Fibroblast of lung (primary cell): ENCODE measurements at regions not wholly inside any gene's neighbourhood (a gene's known extent, or its start where the extent isn't known, plus 50 kb on each side); places are given as distances from the start of the nearest gene placed in this dataset.
A peak's percentile ranks its signal among the peaks of the same experiment; 100 is the strongest.

ENCODE experiments used
- DNase-seq, 2 donors: peaks; one replicate each; pipeline versions ENCODE4 v3.0.0 to v3.0.0-alpha.2; 2010; ENCODE audit warnings: low read depth in 2 of 2
- H2AFZ ChIP-seq: 2 replicates; pipeline ENCODE4 v1.5.1; 2012; ENCODE audit warnings: low read length, control low read depth, inconsistent platforms
- H3K27ac ChIP-seq: 2 replicates; pipeline ENCODE4 v1.5.1; 2011; ENCODE audit warnings: low read length, control low read depth; ENCODE audit not compliant: insufficient read depth
- H3K27me3 ChIP-seq: 2 replicates; pipeline ENCODE4 v1.5.1; 2011; ENCODE audit warnings: mild to moderate bottlenecking, low read length; ENCODE audit not compliant: control insufficient read depth, insufficient read depth
- H3K36me3 ChIP-seq: 2 replicates; pipeline ENCODE4 v1.5.1; 2011; ENCODE audit warnings: low read length; ENCODE audit not compliant: control insufficient read depth, insufficient read depth
- H3K4me1 ChIP-seq: 2 replicates; pipeline ENCODE4 v1.5.1; 2011; ENCODE audit warnings: low read length; ENCODE audit not compliant: control insufficient read depth, insufficient read depth; ENCODE audit errors: extremely low read depth
- H3K4me2 ChIP-seq: 2 replicates; pipeline ENCODE4 v1.5.1; 2011; ENCODE audit warnings: low read length, control low read depth; ENCODE audit not compliant: insufficient read depth; ENCODE audit errors: extremely low read depth
- H3K4me3 ChIP-seq, 4 experiments: fragments of 200-600 bp in 1 of 4; sonication (generic) in 1 of 4; replicated peaks in 1 of 4; 2 replicates each; pipeline ENCODE4 v1.5.1; 2011 to 2016; ENCODE audit warnings: low read length in 4 of 4, low read depth in 3 of 4, mild to moderate bottlenecking in 3 of 4, control low read depth in 2 of 4, inconsistent platforms in 1 of 4, mixed read lengths in 1 of 4; ENCODE audit not compliant: insufficient read depth in 1 of 4; ENCODE audit errors: control extremely low read depth in 1 of 4
- H3K79me2 ChIP-seq: 2 replicates; pipeline ENCODE4 v1.5.1; 2012; ENCODE audit warnings: mild to moderate bottlenecking, low read length, inconsistent platforms; ENCODE audit not compliant: control insufficient read depth, insufficient read depth
- H3K9ac ChIP-seq: 2 replicates; pipeline ENCODE4 v1.5.1; 2011; ENCODE audit warnings: mild to moderate bottlenecking, low read length, control low read depth; ENCODE audit not compliant: insufficient read depth
- H3K9me3 ChIP-seq: 2 replicates; pipeline ENCODE4 v1.5.1; 2012; ENCODE audit warnings: low read depth, low read length; ENCODE audit not compliant: control insufficient read depth, insufficient read depth
- H4K20me1 ChIP-seq: 2 replicates; pipeline ENCODE4 v1.5.1; 2011; ENCODE audit warnings: low read length; ENCODE audit not compliant: control insufficient read depth, insufficient read depth; ENCODE audit errors: extremely low read depth
- CTCF ChIP-seq, 2 donors: IDR thresholded peaks in 1 of 2; conservative IDR thresholded peaks in 1 of 2; 1 replicate in 1 of 2; 2 replicates in 1 of 2; pipeline ENCODE4 v1.5.1; 2011 to 2012; ENCODE audit warnings: low read length in 2 of 2, control low read depth in 1 of 2, inconsistent platforms in 1 of 2, low read depth in 1 of 2, mild to moderate bottlenecking in 1 of 2
- EZH2 ChIP-seq: IDR thresholded peaks from 2 replicates; pipeline ENCODE4 v1.5.1; 2012; ENCODE audit warnings: low read length, control low read depth, mild to moderate bottlenecking; ENCODE audit errors: missing control alignments

DNA sequence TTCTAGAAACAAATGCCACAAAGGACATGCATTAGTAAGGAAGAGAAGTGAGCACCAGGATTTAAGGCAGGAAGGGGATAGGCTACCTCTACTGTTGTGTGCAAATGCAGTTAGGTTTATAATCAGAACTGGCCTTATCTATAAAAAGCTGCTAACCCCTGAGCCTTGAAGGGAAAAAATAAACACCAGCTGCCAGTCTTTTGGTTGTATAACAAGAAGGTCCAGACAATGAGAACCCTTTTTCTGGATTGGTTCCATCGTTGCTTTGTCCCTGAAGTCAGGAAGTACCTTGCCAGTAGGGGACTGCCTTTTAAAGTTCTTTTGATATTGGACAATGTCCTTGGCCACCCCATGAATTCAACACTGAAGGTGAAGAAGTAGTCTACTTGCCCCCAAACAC lies 126.7 kb upstream of the OTUD4 start:
- H3K27ac ChIP-seq, result no peak overlapping the region
- peaks cover 2% of the 10 kb centered on the region for H3K27me3 ChIP-seq
- no peaks in the 10 kb centered on the region for H3K4me1 ChIP-seq
- H3K4me2 ChIP-seq, result no peak overlapping the region
- H3K4me3 ChIP-seq, result no peak overlapping the region
- H2AFZ ChIP-seq, result no peak overlapping the region
- TF ChIP-seq CTCF (conservative IDR thresholded peaks at IDR 0.05 in 1 of 2, IDR thresholded peaks at IDR 0.05 in 1 of 2; ENCODE audit: low read depth in 1 of 2, low read length in 2 of 2) (no peak), EZH2 (no peak)
- no peaks in the 10 kb centered on the region for H3K36me3 ChIP-seq
- no peak for DNase-seq
- H3K9me3 ChIP-seq, result no peaks in the 10 kb centered on the region
- no peaks in the 10 kb centered on the region for H3K79me2 ChIP-seq
- H4K20me1 ChIP-seq, result no peaks in the 10 kb centered on the region
- H3K9ac ChIP-seq, result no peak overlapping the region

- no peak overlapping the region for H3K27ac ChIP-seq
- peaks cover 2% of the 10 kb centered on the region for H3K4me1 ChIP-seq
- TF ChIP-seq CTCF (conservative IDR thresholded peaks at IDR 0.05 in 1 of 2, IDR thresholded peaks at IDR 0.05 in 1 of 2; ENCODE audit: low read depth in 1 of 2, low read length in 2 of 2), result no peak
- no peak for TF ChIP-seq EZH2
- H3K9ac ChIP-seq, result no peak overlapping the region
- no peak for DNase-seq
- H3K79me2 ChIP-seq, result no peaks in the 10 kb centered on the region
- H4K20me1 ChIP-seq, result no peaks in the 10 kb centered on the region
- H3K4me2 ChIP-seq, result no peak overlapping the region
- no peaks in the 10 kb centered on the region for H3K9me3 ChIP-seq
- no peak overlapping the region for H3K4me3 ChIP-seq
- no peak overlapping the region for H2AFZ ChIP-seq
- H3K36me3 ChIP-seq, result no peaks in the 10 kb centered on the region
- H3K27me3 ChIP-seq, result peaks cover 2% of the 10 kb centered on the region
Observed at GRCh38 chr4:145302725-145303124, 122.3 kb upstream of the OTUD4 start.

GRCh38 chr4:145301386-145302080 lies 121.1 kb upstream of the OTUD4 start:
- no peak overlapping the region for H3K4me3 ChIP-seq
- H3K27ac ChIP-seq, result no peak overlapping the region
- H2AFZ ChIP-seq, result no peak overlapping the region
- H3K9ac ChIP-seq, result no peak overlapping the region
- H3K4me1 ChIP-seq, result peaks cover 2% of the 10 kb centered on the region
- no peaks in the 10 kb centered on the region for H3K79me2 ChIP-seq
- DNase-seq, result peak in 1 of 2 donors; percentile 57
- TF ChIP-seq CTCF (conservative IDR thresholded peaks at IDR 0.05 in 1 of 2, IDR thresholded peaks at IDR 0.05 in 1 of 2; ENCODE audit: low read depth in 1 of 2, low read length in 2 of 2) (no peak), EZH2 (no peak)
- H3K27me3 ChIP-seq, result no peaks in the 10 kb centered on the region
- H4K20me1 ChIP-seq, result no peaks in the 10 kb centered on the region
- H3K4me2 ChIP-seq, result no peak overlapping the region
- no peaks in the 10 kb centered on the region for H3K9me3 ChIP-seq
- H3K36me3 ChIP-seq, result no peaks in the 10 kb centered on the region
